PC-3 (cell line): ENCODE measurements at regions not wholly inside any gene's neighbourhood (a gene's known extent, or its start where the extent isn't known, plus 50 kb on each side); places are given as distances from the start of the nearest gene placed in this dataset.

Source experiments
- ATAC-seq: fragments of 200-7000 bp; cut with Tn5 transposase; 2 replicates; pipeline ENCODE4 v1.9.1; 2020; ENCODE audit warnings: mild to moderate bottlenecking, moderate library complexity
- BruUV-seq: library from RNA; stranded (reverse); fragments of 400-500 nt; replicated peaks from 2 replicates; lab custom pipeline; 2021; lab: Mats Ljungman, UMichigan
- CTCF ChIA-PET: fragments of 300-600 bp; sonication (Branson Sonifier 250); formaldehyde crosslinking; loops from one replicate; lab custom pipeline; 2022; ENCODE audit warnings: antibody characterized with exemption; lab: Charles Lee
- POLR2A ChIA-PET: fragments of 300-600 bp; sonication (Branson Sonifier 250); formaldehyde crosslinking; loops from one replicate; lab custom pipeline; 2022; ENCODE audit warnings: antibody characterized with exemption; ENCODE audit not compliant: unreplicated experiment; lab: Charles Lee
- DNase-seq: peaks from one replicate; pipeline ENCODE4 v3.0.0-alpha.2; 2015
- H2AFZ ChIP-seq: fragments of 300-600 bp; sonication (generic); 2 replicates; pipeline ENCODE4 v1.6.0; 2016; ENCODE audit warnings: antibody characterized with exemption, low read length
- H3F3A ChIP-seq: fragments of 300-600 bp; sonication (generic); one replicate; pipeline ENCODE4 v1.6.0; 2017; ENCODE audit warnings: antibody characterized with exemption, low read length, control low read depth, mild to moderate bottlenecking; ENCODE audit not compliant: unreplicated experiment
- H3K27ac ChIP-seq: fragments of 300-600 bp; sonication (generic); 2 replicates; pipeline ENCODE4 v1.5.1; 2016; ENCODE audit warnings: mild to moderate bottlenecking, low read length
- H3K27me3 ChIP-seq: fragments of 300-600 bp; sonication (generic); 2 replicates; pipeline ENCODE4 v1.6.1; 2016; ENCODE audit warnings: low read length, mixed read lengths
- H3K36me3 ChIP-seq: fragments of 300-600 bp; sonication (generic); 2 replicates; pipeline ENCODE4 v1.6.1; 2016; ENCODE audit warnings: low read depth, mixed run types, low read length, mixed read lengths
- H3K4me1 ChIP-seq: fragments of 300-600 bp; sonication (generic); 2 replicates; pipeline ENCODE4 v1.5.1; 2016; ENCODE audit warnings: low read length; ENCODE audit not compliant: insufficient read depth
- H3K4me2 ChIP-seq: fragments of 300-600 bp; sonication (generic); 2 replicates; pipeline ENCODE4 v1.6.0; 2016; ENCODE audit warnings: low read length
- H3K4me3 ChIP-seq: fragments of 300-600 bp; sonication (generic); 2 replicates; pipeline ENCODE4 v1.5.1; 2016; ENCODE audit warnings: mild to moderate bottlenecking, low read length, mixed read lengths
- H3K79me2 ChIP-seq: fragments of 300-600 bp; sonication (generic); 2 replicates; pipeline ENCODE4 v1.6.1; 2017; ENCODE audit warnings: low read length, mixed read lengths
- H3K9ac ChIP-seq: fragments of 300-600 bp; sonication (generic); 2 replicates; pipeline ENCODE4 v1.6.0; 2016; ENCODE audit warnings: mild to moderate bottlenecking, low read length
- H3K9me2 ChIP-seq: fragments of 300-600 bp; sonication (generic); replicated peaks from 2 replicates; pipeline ENCODE4 v1.6.1; 2016; ENCODE audit warnings: mixed run types, low read length, mixed read lengths
- H3K9me3 ChIP-seq: fragments of 300-600 bp; sonication (generic); 2 replicates; pipeline ENCODE4 v1.6.1; 2016; ENCODE audit warnings: low read length, mixed read lengths
- H4K20me1 ChIP-seq: fragments of 300-600 bp; sonication (generic); 2 replicates; pipeline ENCODE4 v1.6.1; 2016; ENCODE audit warnings: low read length, mixed read lengths
- EZH2 ChIP-seq: fragments of 300-600 bp; sonication (generic); IDR thresholded peaks from one replicate; pipeline ENCODE4 v1.6.1; 2017; ENCODE audit warnings: antibody characterized with exemption, mild to moderate bottlenecking, low read length; ENCODE audit not compliant: unreplicated experiment
- EZH2phosphoT487 ChIP-seq: fragments of 300-600 bp; sonication (generic); IDR thresholded peaks from 2 replicates; pipeline ENCODE4 v1.6.1; 2018; ENCODE audit warnings: mild to moderate bottlenecking, antibody characterized with exemption, low read length, borderline replicate concordance
- intact Hi-C: fragments of 100-400 bp; cut with micrococcal nuclease; formaldehyde crosslinking; loops from 2 replicates; pipeline ENCODE4 v1.9.0; 2023
- TF ChIP-seq, protein P1 (sequence below): fragments of 300-600 bp; sonication (generic); conservative IDR thresholded peaks from 2 replicates; pipeline ENCODE4 v1.5.1; 2017; ENCODE audit warnings: antibody characterized with exemption, low read depth, mild to moderate bottlenecking, low read length

DNA sequence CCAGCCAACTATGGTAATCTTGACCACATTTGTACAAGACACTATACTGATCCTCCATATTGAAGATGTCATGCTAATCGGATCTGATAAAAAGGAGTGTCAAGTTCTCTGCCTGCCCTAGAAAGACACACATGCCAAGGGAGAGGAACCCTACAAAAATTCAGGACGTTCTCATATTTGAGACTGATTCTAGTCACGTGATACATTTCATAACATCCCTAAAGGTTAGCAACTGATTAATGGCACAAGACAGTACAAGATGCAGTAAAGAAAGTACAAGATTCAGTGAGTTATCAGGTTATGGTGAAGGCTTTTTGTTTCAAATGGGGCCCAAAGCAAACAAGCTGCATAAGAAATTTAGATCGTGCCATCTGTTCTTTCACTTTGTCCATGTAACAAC is 190.7 kb upstream of the MOCS1 start:
- TF ChIP-seq EZH2 = no peak
- TF ChIP-seq, protein P1, sequence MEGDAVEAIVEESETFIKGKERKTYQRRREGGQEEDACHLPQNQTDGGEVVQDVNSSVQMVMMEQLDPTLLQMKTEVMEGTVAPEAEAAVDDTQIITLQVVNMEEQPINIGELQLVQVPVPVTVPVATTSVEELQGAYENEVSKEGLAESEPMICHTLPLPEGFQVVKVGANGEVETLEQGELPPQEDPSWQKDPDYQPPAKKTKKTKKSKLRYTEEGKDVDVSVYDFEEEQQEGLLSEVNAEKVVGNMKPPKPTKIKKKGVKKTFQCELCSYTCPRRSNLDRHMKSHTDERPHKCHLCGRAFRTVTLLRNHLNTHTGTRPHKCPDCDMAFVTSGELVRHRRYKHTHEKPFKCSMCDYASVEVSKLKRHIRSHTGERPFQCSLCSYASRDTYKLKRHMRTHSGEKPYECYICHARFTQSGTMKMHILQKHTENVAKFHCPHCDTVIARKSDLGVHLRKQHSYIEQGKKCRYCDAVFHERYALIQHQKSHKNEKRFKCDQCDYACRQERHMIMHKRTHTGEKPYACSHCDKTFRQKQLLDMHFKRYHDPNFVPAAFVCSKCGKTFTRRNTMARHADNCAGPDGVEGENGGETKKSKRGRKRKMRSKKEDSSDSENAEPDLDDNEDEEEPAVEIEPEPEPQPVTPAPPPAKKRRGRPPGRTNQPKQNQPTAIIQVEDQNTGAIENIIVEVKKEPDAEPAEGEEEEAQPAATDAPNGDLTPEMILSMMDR = no peak
- TF ChIP-seq EZH2phosphoT487 = no peak
- no peak for ATAC-seq
- H2AFZ ChIP-seq = no peak overlapping the region
- no peak overlapping the region for H3K9ac ChIP-seq
- POLR2A ChIA-PET = no interaction called here
- no peaks in the 10 kb centered on the region for H3K79me2 ChIP-seq
- no peaks in the 10 kb centered on the region for H3K36me3 ChIP-seq
- H3K27ac ChIP-seq = no peak overlapping the region
- H3F3A ChIP-seq = no peaks in the 10 kb centered on the region
- no peaks in the 10 kb centered on the region for H3K9me3 ChIP-seq
- H3K27me3 ChIP-seq = no peaks in the 10 kb centered on the region
- no peaks in the 10 kb centered on the region for H4K20me1 ChIP-seq
- no peak overlapping the region for H3K4me2 ChIP-seq
- DNase-seq = no peak
- H3K9me2 ChIP-seq = no peaks in the 10 kb centered on the region
- H3K4me1 ChIP-seq = no peaks in the 10 kb centered on the region
- no TSS peak for BruUV-seq
- CTCF ChIA-PET = no interaction called here
- H3K4me3 ChIP-seq = no peak overlapping the region
- intact Hi-C loops = no loop called here

DNA sequence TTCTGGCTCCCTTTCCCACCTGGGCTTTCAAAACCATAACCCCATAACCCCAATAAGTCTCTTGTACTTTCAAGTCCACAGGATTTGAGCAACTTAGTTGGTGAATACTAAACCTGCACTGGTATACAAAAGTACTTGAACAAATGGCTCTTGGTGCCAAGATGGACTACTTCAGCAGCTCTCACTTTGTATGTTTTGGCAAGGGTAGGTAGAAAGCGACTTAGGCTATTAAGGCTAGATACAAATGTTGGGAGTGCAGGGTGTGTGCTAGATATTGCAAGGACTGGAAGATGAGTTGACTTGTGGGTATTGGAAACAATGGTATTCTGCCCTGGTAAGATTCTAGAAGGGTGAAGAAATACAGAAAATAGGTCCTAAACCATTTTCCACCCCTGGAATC is 182.6 kb upstream of the MOCS1 start:
- H3K4me1 ChIP-seq = no peaks in the 10 kb centered on the region
- H3K27me3 ChIP-seq = no peaks in the 10 kb centered on the region
- TF ChIP-seq EZH2 = no peak
- TF ChIP-seq EZH2phosphoT487 = no peak
- TF ChIP-seq, protein P1 = no peak
- intact Hi-C loops = no loop called here
- no peak overlapping the region for H2AFZ ChIP-seq
- no peak for DNase-seq
- no TSS peak for BruUV-seq
- H3K9ac ChIP-seq = no peak overlapping the region
- no peaks in the 10 kb centered on the region for H3K79me2 ChIP-seq
- no peaks in the 10 kb centered on the region for H4K20me1 ChIP-seq
- ChIA-PET CTCF (no interaction called here), POLR2A (no interaction called here)
- no peak overlapping the region for H3K4me2 ChIP-seq
- H3F3A ChIP-seq = no peaks in the 10 kb centered on the region
- H3K36me3 ChIP-seq = no peaks in the 10 kb centered on the region
- ATAC-seq = no peak
- H3K9me3 ChIP-seq = 0 out of 2 replicates have a peak, but pooled peaks cover 6% of the 10 kb centered on the region
- H3K9me2 ChIP-seq = no peaks in the 10 kb centered on the region
- H3K4me3 ChIP-seq = no peak overlapping the region
- no peak overlapping the region for H3K27ac ChIP-seq

DNA sequence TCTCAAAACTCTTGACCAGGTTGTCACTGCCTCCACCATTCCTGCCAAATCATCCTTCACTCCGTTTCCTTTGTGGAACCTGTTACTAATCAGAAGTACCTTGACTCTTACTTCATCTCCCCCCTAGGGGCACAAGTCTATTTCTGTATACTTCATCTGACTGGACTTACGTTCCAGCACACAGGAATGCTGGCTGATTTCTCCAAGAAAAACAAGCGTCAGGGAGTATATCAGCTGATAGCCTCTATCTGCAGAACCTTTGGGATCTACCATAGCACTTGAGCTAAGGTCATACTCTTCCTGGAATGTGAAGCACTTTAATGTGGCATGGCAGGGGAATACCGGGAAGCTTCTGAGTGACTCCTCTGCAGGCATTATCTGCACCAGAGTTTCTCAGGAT is 178.1 kb upstream of the MOCS1 start:
- no peak for DNase-seq
- CTCF ChIA-PET = no interaction called here

More for the DNA sequence above, 178.1 kb upstream of the MOCS1 start:
- Histone ChIP-seq H2AFZ (no peak overlapping the region), H4K20me1 (no peaks in the 10 kb centered on the region), H3K9me3 (0 out of 2 replicates have a peak, but pooled peaks cover 6% of the 10 kb centered on the region), H3K79me2 (no peaks in the 10 kb centered on the region), H3K27me3 (no peaks in the 10 kb centered on the region), H3K4me1 (no peaks in the 10 kb centered on the region), H3K9me2 (no peaks in the 10 kb centered on the region), H3K9ac (no peak overlapping the region), H3K36me3 (no peaks in the 10 kb centered on the region), H3F3A (no peaks in the 10 kb centered on the region), H3K4me3 (no peak overlapping the region), H3K4me2 (no peak overlapping the region), H3K27ac (no peak overlapping the region)
- BruUV-seq = no TSS peak
- ATAC-seq = no peak
- TF ChIP-seq EZH2phosphoT487 = no peak
- TF ChIP-seq EZH2 = no peak
- TF ChIP-seq, protein P1 = no peak
- intact Hi-C loops = no loop called here
- POLR2A ChIA-PET = no interaction called here
